Right ventricle myocardium inferior (tissue), 1 donor: ENCODE measurements at regions not wholly inside any gene's neighbourhood (a gene's known extent, or its start where the extent isn't known, plus 50 kb on each side); places are given as distances from the start of the nearest gene placed in this dataset.

ENCODE experiments used
- ATAC-seq: fragments of 200-7000 bp; cut with Tn5 transposase; one replicate; pipeline ENCODE4 v1.9.1; 2020; ENCODE audit warnings: mild to moderate bottlenecking, moderate library complexity
- DNase-seq: peaks from one replicate; pipeline ENCODE4 v3.0.0; 2021; ENCODE audit errors: missing footprints
- intact Hi-C: fragments of 100-400 bp; cut with DNase I; formaldehyde crosslinking; loops from one replicate; pipeline ENCODE4 v1.11.0; 2022
- donor health status: DM: no; HTN: yes; CAD: no; lungs with severe emphysema.

GRCh38 chr3:30069056-30069455 lies 537.3 kb upstream of the TGFBR2 start:
- DNase-seq (no peak), ATAC-seq (no peak)
- intact Hi-C loops: no loop called here

- intact Hi-C loops: no loop called here
- DNase-seq: no peak
- ATAC-seq: no peak
Measured at GRCh38 chr3:30073040-30073439, 533.4 kb upstream of the TGFBR2 start.

GRCh38 chr3:30073622-30074021 lies 532.8 kb upstream of the TGFBR2 start:
- ATAC-seq (no peak), DNase-seq (no peak)
- intact Hi-C loops: no loop called here

DNA sequence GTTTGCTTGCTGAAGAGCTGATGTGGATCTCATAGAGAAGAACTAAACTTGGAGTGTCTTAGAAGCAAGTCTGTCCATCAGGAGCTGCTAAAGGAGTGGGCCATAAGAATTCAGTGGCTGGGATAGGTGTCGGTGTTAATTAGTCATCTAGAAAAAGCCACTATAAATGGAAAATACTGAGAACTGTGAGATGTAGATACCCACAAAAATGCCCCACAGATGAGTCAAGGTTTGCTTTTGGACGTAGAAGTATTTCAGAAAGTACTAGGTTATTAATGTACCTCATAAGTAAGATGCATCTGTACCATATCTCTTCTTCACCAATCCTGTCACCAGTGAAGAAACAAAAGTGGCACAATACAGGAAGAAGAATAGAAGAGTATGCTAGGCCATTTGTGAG lies 530.9 kb upstream of the TGFBR2 start:
- no peak for ATAC-seq
- intact Hi-C loops: no loop called here

DNA sequence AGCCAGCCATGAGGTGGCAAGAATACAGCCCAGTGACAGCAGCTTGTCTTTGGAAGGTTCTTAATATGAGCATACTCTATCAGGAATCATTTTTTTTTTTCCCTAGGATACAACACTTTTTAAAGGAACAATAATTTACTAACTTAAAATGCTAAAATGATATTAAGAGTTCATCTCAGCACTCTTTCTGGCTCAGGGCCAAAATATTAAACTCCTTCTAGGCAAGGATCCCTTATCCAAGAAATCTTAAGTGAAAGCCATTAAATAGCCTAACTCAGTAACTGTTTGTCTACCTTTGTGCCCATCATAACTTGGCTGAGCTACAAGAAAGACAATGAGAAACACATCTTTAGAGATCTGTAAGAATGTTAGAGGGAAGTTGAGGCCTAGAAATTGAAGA lies 529.5 kb upstream of the TGFBR2 start:
- ATAC-seq (no peak), DNase-seq (no peak)
- intact Hi-C loops: no loop called here

More for the DNA sequence above, 530.9 kb upstream of the TGFBR2 start:
- DNase-seq: no peak

GRCh38 chr3:30077746-30078145 lies 528.7 kb upstream of the TGFBR2 start:
- intact Hi-C loops: no loop called here
- no peak for DNase-seq
- no peak for ATAC-seq

DNA sequence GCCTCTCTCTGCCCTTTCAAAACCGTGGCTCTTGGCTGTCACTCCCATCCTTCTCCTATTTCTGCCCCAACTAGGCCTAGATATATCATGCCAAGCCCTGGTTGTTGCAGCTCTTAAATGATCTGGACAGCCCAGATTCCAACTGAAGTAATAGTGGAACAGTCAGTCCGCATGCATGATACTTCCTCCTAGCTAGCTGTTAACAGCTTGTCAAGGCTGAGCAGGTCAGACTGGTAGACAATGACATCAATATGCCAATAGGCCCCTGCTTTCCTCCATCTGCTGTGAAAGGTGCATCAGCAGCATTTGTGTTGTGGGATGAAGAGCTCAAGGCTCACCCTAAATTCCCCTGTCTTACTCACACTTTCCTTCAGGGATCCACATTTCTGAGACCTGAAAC lies 527.7 kb upstream of the TGFBR2 start:
- intact Hi-C loops: no loop called here
- no peak for ATAC-seq
- DNase-seq: no peak

- intact Hi-C loops: no loop called here
- DNase-seq (no peak), ATAC-seq (no peak)
Measured at GRCh38 chr3:30081904-30082303, 524.5 kb upstream of the TGFBR2 start.

- intact Hi-C loops: no loop called here
- ATAC-seq (no peak), DNase-seq (no peak)
Measured at GRCh38 chr3:30082652-30083051, 523.7 kb upstream of the TGFBR2 start.

GRCh38 chr3:30083315-30083714 lies 523.1 kb upstream of the TGFBR2 start:
- intact Hi-C loops: no loop called here
- ATAC-seq (no peak), DNase-seq (no peak)

GRCh38 chr3:30084316-30084715 lies 522.1 kb upstream of the TGFBR2 start:
- ATAC-seq: no peak
- no peak for DNase-seq
- intact Hi-C loops: no loop called here

DNA sequence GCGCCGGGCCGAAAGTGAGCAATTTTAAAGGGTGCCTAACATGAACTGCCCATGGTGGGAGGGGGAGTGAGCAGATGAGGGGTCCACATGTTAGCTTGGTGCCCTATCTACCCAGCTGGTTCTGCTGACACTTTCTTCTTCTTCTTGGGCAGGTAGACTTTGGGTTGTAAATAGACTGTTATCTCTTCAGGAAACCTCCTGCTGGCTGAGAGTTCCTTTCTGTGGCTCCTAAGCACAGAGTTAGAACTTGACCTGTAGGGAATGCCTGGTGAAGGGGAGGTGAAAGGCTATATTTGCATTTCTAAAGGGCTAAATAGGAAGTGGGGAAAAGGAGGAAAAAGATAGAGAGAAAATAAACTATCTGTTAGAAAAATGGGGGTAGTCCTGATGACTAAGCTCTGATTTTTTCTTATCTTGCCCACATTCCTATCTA lies 521.4 kb upstream of the TGFBR2 start:
- ATAC-seq (no peak), DNase-seq (no peak)
- intact Hi-C loops: no loop called here

GRCh38 chr3:30085486-30085885 lies 520.9 kb upstream of the TGFBR2 start:
- ATAC-seq (no peak), DNase-seq (no peak)
- intact Hi-C loops: no loop called here

DNA sequence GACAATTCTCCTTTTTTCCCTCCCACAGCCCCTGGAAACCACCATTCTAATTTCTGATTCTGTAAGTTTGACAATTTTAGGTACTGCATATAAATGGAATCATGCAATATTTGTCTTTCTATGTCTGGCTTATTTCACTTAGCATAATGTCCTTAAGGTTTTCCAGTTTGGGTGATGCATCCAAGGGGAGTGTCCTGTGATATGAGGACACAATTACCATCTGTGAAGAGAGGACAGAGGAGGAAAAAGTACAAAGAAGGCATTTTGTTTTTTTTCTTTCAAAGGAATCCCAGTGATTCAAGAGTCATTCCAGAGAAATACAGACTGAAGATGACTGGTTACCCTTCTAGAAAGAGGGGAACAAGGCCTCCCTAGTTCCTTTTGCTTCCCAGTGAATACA lies 514.7 kb upstream of the TGFBR2 start:
- intact Hi-C loops: no loop called here
- ATAC-seq: no peak

GRCh38 chr3:30097022-30097650 lies 509.3 kb upstream of the TGFBR2 start:
- DNase-seq (no peak), ATAC-seq (no peak)
- intact Hi-C loops: no loop called here

More for the DNA sequence above, 514.7 kb upstream of the TGFBR2 start:
- DNase-seq: no peak

- intact Hi-C loops: no loop called here
- DNase-seq: no peak
- no peak for ATAC-seq
Measured at GRCh38 chr3:30098243-30098642, 508.2 kb upstream of the TGFBR2 start.

- intact Hi-C loops: no loop called here
- ATAC-seq: no peak
- no peak for DNase-seq
Measured at GRCh38 chr3:30098653-30099455, 507.5 kb upstream of the TGFBR2 start.

- intact Hi-C loops: no loop called here
- DNase-seq (no peak), ATAC-seq (no peak)
Measured at GRCh38 chr3:30102356-30102755, 504.0 kb upstream of the TGFBR2 start.

DNA sequence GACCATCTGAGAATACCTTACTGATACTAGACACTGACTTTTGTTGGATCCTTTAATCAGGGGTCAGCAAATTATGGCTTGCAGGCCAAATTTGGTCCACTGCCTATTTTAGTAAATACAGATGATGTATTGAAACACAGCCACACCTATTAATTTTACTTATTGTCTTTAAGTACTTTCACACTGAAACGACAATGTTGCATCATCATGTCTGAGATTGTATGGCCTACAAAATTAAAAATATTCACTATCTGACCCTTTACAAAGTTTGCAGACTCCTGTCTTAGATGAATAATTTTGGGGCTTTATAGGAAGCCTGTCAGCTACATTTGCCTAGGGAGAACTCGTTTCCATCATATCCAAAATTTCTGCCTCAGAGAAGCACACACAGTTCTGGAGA lies 503.2 kb upstream of the TGFBR2 start:
- ATAC-seq (no peak), DNase-seq (no peak)
- intact Hi-C loops: no loop called here

- ATAC-seq (no peak), DNase-seq (no peak)
- intact Hi-C loops: no loop called here
Measured at GRCh38 chr3:30107531-30107930, 498.9 kb upstream of the TGFBR2 start.
